ENCODE measurements at regions not wholly inside any gene's neighbourhood (a gene's known extent, or its start where the extent isn't known, plus 50 kb on each side); places are given as distances from the start of the nearest gene placed in this dataset.

DNA sequence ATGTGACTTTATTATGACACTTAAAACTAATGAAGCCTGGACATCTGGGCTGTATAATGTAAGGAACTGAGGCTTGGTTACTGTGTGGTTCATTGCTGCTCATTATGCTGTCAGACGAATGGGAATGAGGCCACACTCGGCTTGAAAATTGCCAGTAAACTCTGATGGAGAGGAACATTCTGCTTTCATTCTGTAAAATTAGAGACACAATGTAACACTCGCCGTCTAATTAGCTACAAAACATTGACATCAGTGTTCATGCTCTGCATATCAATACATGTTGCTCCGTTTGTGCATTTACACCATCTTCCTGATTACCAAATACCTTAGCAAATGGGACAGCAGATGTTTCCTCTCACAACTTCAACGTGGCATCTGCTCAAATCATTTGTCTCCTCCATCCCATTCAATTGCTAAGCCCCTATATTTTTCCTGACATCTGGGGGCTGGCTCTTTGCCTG, 133.0 kb downstream of the SLC28A3 start:
- TF ChIP-seq, protein P1, sequence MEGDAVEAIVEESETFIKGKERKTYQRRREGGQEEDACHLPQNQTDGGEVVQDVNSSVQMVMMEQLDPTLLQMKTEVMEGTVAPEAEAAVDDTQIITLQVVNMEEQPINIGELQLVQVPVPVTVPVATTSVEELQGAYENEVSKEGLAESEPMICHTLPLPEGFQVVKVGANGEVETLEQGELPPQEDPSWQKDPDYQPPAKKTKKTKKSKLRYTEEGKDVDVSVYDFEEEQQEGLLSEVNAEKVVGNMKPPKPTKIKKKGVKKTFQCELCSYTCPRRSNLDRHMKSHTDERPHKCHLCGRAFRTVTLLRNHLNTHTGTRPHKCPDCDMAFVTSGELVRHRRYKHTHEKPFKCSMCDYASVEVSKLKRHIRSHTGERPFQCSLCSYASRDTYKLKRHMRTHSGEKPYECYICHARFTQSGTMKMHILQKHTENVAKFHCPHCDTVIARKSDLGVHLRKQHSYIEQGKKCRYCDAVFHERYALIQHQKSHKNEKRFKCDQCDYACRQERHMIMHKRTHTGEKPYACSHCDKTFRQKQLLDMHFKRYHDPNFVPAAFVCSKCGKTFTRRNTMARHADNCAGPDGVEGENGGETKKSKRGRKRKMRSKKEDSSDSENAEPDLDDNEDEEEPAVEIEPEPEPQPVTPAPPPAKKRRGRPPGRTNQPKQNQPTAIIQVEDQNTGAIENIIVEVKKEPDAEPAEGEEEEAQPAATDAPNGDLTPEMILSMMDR (IDR thresholded peaks at IDR 0.05; ENCODE audit: poor library complexity) = no peak
- TF ChIP-seq EZH2 (IDR thresholded peaks at IDR 0.05; ENCODE audit: borderline replicate concordance) = no peak

Measured in hepatocyte (in vitro differentiated cells).